Peyer's patch (tissue), 4 donors: ENCODE measurements at regions not wholly inside any gene's neighbourhood (a gene's known extent, or its start where the extent isn't known, plus 50 kb on each side); places are given as distances from the start of the nearest gene placed in this dataset.

ENCODE experiments used
- CTCF ChIP-seq, 6 experiments: fragments of 450-650 bp in 4 of 6; fragments of 200-600 bp in 2 of 6; sonication (generic) in 1 of 6; IDR thresholded peaks; one replicate each; pipeline ENCODE4 v1.5.1; 2017 to 2019; ENCODE audit warnings: antibody characterized with exemption in 6 of 6, mild to moderate bottlenecking in 3 of 6, moderate library complexity in 1 of 6
- POLR2A ChIP-seq, 2 donors: fragments of 450-650 bp; IDR thresholded peaks; one replicate each; pipeline ENCODE4 v1.5.1; 2017; ENCODE audit warnings: antibody characterized with exemption in 2 of 2, mild to moderate bottlenecking in 2 of 2, moderate library complexity in 2 of 2

GRCh38 chr6:164252291-164252690 is 837.8 kb downstream of the QKI start:
- TF ChIP-seq POLR2A (IDR thresholded peaks at IDR 0.05) (no peak), CTCF (IDR thresholded peaks at IDR 0.05) (no peak)
